Mesendoderm (in vitro differentiated cells): ENCODE measurements at regions not wholly inside any gene's neighbourhood (a gene's known extent, or its start where the extent isn't known, plus 50 kb on each side); places are given as distances from the start of the nearest gene placed in this dataset.
A peak's percentile ranks its signal among the peaks of the same experiment; 100 is the strongest.

ENCODE experiments used
- DNase-seq: peaks from one replicate; pipeline ENCODE4 v3.0.0; 2013
- H2AK5ac ChIP-seq: 2 replicates; pipeline ENCODE4 v1.6.1; 2013; ENCODE audit warnings: low read length, inconsistent platforms
- H2BK120ac ChIP-seq: 2 replicates; pipeline ENCODE4 v1.6.1; 2013; ENCODE audit warnings: low read depth, mild to moderate bottlenecking, low read length, moderate library complexity, mixed read lengths
- H2BK15ac ChIP-seq: replicated peaks from 2 replicates; pipeline ENCODE4 v1.6.1; 2013; ENCODE audit warnings: low read depth, mild to moderate bottlenecking, moderate library complexity
- H2BK5ac ChIP-seq: 2 replicates; pipeline ENCODE4 v1.6.1; 2013; ENCODE audit warnings: low read length, inconsistent platforms
- H3K18ac ChIP-seq: 2 replicates; pipeline ENCODE4 v1.6.1; 2013; ENCODE audit warnings: mild to moderate bottlenecking, low read length, mixed read lengths
- H3K23ac ChIP-seq: one replicate; pipeline ENCODE4 v1.6.1; 2013; ENCODE audit warnings: low read length
- H3K27ac ChIP-seq: 2 replicates; pipeline ENCODE4 v1.5.1; 2013; ENCODE audit warnings: low read depth, mild to moderate bottlenecking, inconsistent platforms, low read length, moderate library complexity
- H3K27me3 ChIP-seq: 2 replicates; pipeline ENCODE4 v1.6.1; 2013; ENCODE audit warnings: low read length, control low read depth, mild to moderate bottlenecking, inconsistent platforms; ENCODE audit not compliant: insufficient read depth, poor library complexity
- H3K36me3 ChIP-seq: 2 replicates; pipeline ENCODE4 v1.6.1; 2013; ENCODE audit warnings: low read length, inconsistent platforms; ENCODE audit not compliant: control insufficient read depth, insufficient read depth
- H3K4ac ChIP-seq: one replicate; pipeline ENCODE4 v1.6.1; 2013; ENCODE audit warnings: low read depth, mild to moderate bottlenecking, low read length, moderate library complexity
- H3K4me1 ChIP-seq: 2 replicates; pipeline ENCODE4 v1.6.1; 2013; ENCODE audit warnings: low read depth, low read length, inconsistent platforms; ENCODE audit not compliant: control insufficient read depth
- H3K4me2 ChIP-seq: 2 replicates; pipeline ENCODE4 v1.6.1; 2013; ENCODE audit warnings: low read length
- H3K4me3 ChIP-seq: 2 replicates; pipeline ENCODE4 v1.5.1; 2013; ENCODE audit warnings: mild to moderate bottlenecking, low read length
- H3K56ac ChIP-seq: one replicate; pipeline ENCODE4 v1.6.1; 2013; ENCODE audit warnings: low read length
- H3K79me1 ChIP-seq: 2 replicates; pipeline ENCODE4 v1.6.1; 2013; ENCODE audit warnings: low read length, inconsistent platforms
- H3K79me2 ChIP-seq: 2 replicates; pipeline ENCODE4 v1.6.1; 2013; ENCODE audit warnings: mild to moderate bottlenecking, low read length; ENCODE audit not compliant: control insufficient read depth, insufficient read depth
- H3K9ac ChIP-seq: 2 replicates; pipeline ENCODE4 v1.6.1; 2013; ENCODE audit warnings: low read length, inconsistent platforms
- H4K5ac ChIP-seq: one replicate; pipeline ENCODE4 v1.6.1; 2013; ENCODE audit warnings: low read length
- H4K8ac ChIP-seq: one replicate; pipeline ENCODE4 v1.6.1; 2013; ENCODE audit warnings: low read depth, mild to moderate bottlenecking, control low read depth, low read length, moderate library complexity
- WGBS: extraction: QIAGEN DNeasy Blood & Tissue Kit; methylation state at CpG from one replicate; pipeline ENCODE4 v1.1.7; 2013; ENCODE audit warnings: low lambda C conversion rate, missing lambda C conversion rate; ENCODE audit not compliant: insufficient coverage; ENCODE audit errors: extremely low coverage; 5-methylcytosine and 5-hydroxymethylcytosine counted together

GRCh38 chr18:53657257-53657656 is 567.2 kb downstream of the MBD2 start:
- Histone ChIP-seq H3K79me1 (no peaks in the 10 kb centered on the region), H3K4ac (no peak overlapping the region), H3K56ac (no peak overlapping the region), H3K23ac (no peak overlapping the region), H3K79me2 (no peaks in the 10 kb centered on the region), H3K27me3 (no peaks in the 10 kb centered on the region), H3K4me2 (no peak overlapping the region), H2BK120ac (no peak overlapping the region), H3K36me3 (no peaks in the 10 kb centered on the region), H2BK5ac (no peak overlapping the region), H3K4me3 (no peak overlapping the region), H2AK5ac (no peak overlapping the region), H3K9ac (no peak overlapping the region), H3K4me1 (no peaks in the 10 kb centered on the region), H4K5ac (no peak overlapping the region), H2BK15ac (no peak overlapping the region), H3K27ac (no peak overlapping the region), H3K18ac (no peak overlapping the region), H4K8ac (no peak overlapping the region)
- DNase-seq = no peak
- WGBS = no CpG with 5 or more reads among the region's 2 CpGs

- Histone ChIP-seq H3K18ac (no peak overlapping the region), H3K4ac (no peak overlapping the region)
- WGBS = no CpG with 5 or more reads among the region's 3 CpGs
Measured at GRCh38 chr18:53649621-53650020, 574.8 kb downstream of the MBD2 start.

DNA sequence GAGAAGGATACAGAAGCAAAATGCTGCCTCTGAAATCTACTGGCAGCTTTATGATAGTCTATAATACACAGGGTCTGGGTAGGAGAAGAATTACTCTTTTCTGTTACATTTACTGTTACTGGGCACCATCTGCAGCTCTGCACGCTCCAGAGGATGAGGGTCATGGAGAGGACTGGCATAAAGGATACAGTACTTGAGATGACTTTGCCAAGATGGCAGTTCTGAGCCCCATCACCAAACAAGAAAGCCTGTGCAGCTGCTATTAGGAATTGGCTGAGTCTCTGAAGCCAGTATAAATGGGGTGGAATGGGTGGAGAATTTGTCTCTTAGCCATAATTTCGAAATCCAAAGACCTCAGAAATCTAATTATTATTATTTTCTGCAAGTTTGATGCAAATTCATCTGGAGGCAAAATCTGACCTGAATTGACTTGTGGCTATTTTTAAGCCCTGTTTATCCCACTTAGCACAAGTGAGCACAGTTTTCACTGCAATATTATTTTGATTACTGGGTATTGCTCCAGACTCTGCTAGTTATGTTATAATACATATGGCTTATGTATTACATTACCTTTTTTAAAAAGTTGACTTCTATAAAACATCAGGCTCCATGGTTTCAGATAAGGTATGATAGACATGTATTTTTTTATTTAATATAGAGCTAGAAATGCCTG is 579.5 kb downstream of the MBD2 start:
- no peak overlapping the region for H3K4me2 ChIP-seq
- no peak overlapping the region for H2BK15ac ChIP-seq
- no peaks in the 10 kb centered on the region for H3K27me3 ChIP-seq
- no peaks in the 10 kb centered on the region for H3K4me1 ChIP-seq
- H3K79me1 ChIP-seq = no peaks in the 10 kb centered on the region
- H2BK120ac ChIP-seq = no peak overlapping the region
- H3K4me3 ChIP-seq = no peak overlapping the region
- H3K27ac ChIP-seq = no peak overlapping the region
- peak overlapping the region; percentile 55 for H3K4ac ChIP-seq
- no peak overlapping the region for H3K56ac ChIP-seq
- H3K18ac ChIP-seq = no peak overlapping the region
- H3K79me2 ChIP-seq = no peaks in the 10 kb centered on the region
- H3K23ac ChIP-seq = no peak overlapping the region
- no CpG with 5 or more reads among the region's 2 CpGs for WGBS
- no peak overlapping the region for H4K5ac ChIP-seq
- no peak for DNase-seq
- no peak overlapping the region for H2AK5ac ChIP-seq
- no peaks in the 10 kb centered on the region for H3K36me3 ChIP-seq
- no peak overlapping the region for H3K9ac ChIP-seq
- no peak overlapping the region for H2BK5ac ChIP-seq
- H4K8ac ChIP-seq = no peak overlapping the region

More at GRCh38 chr18:53649621-53650020, 574.8 kb downstream of the MBD2 start:
- H2BK120ac ChIP-seq = no peak overlapping the region
- H3K4me1 ChIP-seq = no peaks in the 10 kb centered on the region
- DNase-seq = peak; percentile 88
- no peak overlapping the region for H2BK5ac ChIP-seq
- H3K27ac ChIP-seq = no peak overlapping the region
- H3K4me3 ChIP-seq = no peak overlapping the region
- no peak overlapping the region for H3K9ac ChIP-seq
- H4K8ac ChIP-seq = no peak overlapping the region
- H3K4me2 ChIP-seq = no peak overlapping the region
- no peak overlapping the region for H3K56ac ChIP-seq
- H3K79me2 ChIP-seq = no peaks in the 10 kb centered on the region
- no peak overlapping the region for H2BK15ac ChIP-seq
- no peak overlapping the region for H2AK5ac ChIP-seq
- no peaks in the 10 kb centered on the region for H3K27me3 ChIP-seq
- H3K23ac ChIP-seq = no peak overlapping the region
- no peaks in the 10 kb centered on the region for H3K79me1 ChIP-seq
- no peaks in the 10 kb centered on the region for H3K36me3 ChIP-seq
- no peak overlapping the region for H4K5ac ChIP-seq

- no peak overlapping the region for H2BK5ac ChIP-seq
- H2AK5ac ChIP-seq = no peak overlapping the region
- no peak overlapping the region for H3K27ac ChIP-seq
- no peak overlapping the region for H4K5ac ChIP-seq
- H3K23ac ChIP-seq = no peak overlapping the region
- no peaks in the 10 kb centered on the region for H3K36me3 ChIP-seq
- peak; percentile 31 for DNase-seq
- no peaks in the 10 kb centered on the region for H3K4me1 ChIP-seq
- H3K56ac ChIP-seq = no peak overlapping the region
- H3K9ac ChIP-seq = no peak overlapping the region
- H3K18ac ChIP-seq = no peak overlapping the region
- no peak overlapping the region for H3K4me2 ChIP-seq
- no peaks in the 10 kb centered on the region for H3K27me3 ChIP-seq
- no peak overlapping the region for H3K4me3 ChIP-seq
- H3K79me2 ChIP-seq = no peaks in the 10 kb centered on the region
- H2BK120ac ChIP-seq = no peak overlapping the region
- H2BK15ac ChIP-seq = no peak overlapping the region
- H4K8ac ChIP-seq = no peak overlapping the region
- no peak overlapping the region for H3K4ac ChIP-seq
- no peaks in the 10 kb centered on the region for H3K79me1 ChIP-seq
Measured at GRCh38 chr18:53639687-53640086, 584.8 kb downstream of the MBD2 start.

DNA sequence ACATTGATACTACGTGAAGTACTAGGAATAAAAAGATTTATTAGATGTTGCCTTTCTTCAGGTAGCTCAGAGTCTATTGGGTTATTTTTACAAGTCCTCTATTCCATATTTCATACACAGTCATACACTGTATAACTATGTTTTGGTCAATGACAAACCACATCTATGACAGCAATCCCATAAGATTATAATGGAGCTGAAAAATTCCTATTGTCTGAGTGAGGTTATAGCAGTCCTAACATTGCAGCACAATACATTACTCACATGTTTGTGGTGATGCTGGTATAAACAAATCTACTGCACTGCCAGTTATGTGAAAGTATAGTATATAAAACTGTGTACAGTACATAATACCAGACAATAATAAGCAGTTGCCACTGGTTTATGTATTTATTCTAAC is 595.1 kb downstream of the MBD2 start:
- no peaks in the 10 kb centered on the region for H3K79me1 ChIP-seq
- no peak overlapping the region for H2BK120ac ChIP-seq
- H3K56ac ChIP-seq = no peak overlapping the region
- H3K4me3 ChIP-seq = no peak overlapping the region
- no peaks in the 10 kb centered on the region for H3K4me1 ChIP-seq
- no peak overlapping the region for H3K23ac ChIP-seq
- no peaks in the 10 kb centered on the region for H3K36me3 ChIP-seq
- no peak overlapping the region for H2AK5ac ChIP-seq
- no peak for DNase-seq
- no peaks in the 10 kb centered on the region for H3K27me3 ChIP-seq
- WGBS = no CpG with 5 or more reads among the region's 1 CpG
- H4K5ac ChIP-seq = no peak overlapping the region
- no peak overlapping the region for H3K9ac ChIP-seq
- H3K79me2 ChIP-seq = no peaks in the 10 kb centered on the region
- H2BK5ac ChIP-seq = no peak overlapping the region
- H3K4ac ChIP-seq = no peak overlapping the region
- H2BK15ac ChIP-seq = no peak overlapping the region
- H3K18ac ChIP-seq = no peak overlapping the region
- H4K8ac ChIP-seq = no peak overlapping the region
- H3K27ac ChIP-seq = no peak overlapping the region
- H3K4me2 ChIP-seq = no peak overlapping the region

DNA sequence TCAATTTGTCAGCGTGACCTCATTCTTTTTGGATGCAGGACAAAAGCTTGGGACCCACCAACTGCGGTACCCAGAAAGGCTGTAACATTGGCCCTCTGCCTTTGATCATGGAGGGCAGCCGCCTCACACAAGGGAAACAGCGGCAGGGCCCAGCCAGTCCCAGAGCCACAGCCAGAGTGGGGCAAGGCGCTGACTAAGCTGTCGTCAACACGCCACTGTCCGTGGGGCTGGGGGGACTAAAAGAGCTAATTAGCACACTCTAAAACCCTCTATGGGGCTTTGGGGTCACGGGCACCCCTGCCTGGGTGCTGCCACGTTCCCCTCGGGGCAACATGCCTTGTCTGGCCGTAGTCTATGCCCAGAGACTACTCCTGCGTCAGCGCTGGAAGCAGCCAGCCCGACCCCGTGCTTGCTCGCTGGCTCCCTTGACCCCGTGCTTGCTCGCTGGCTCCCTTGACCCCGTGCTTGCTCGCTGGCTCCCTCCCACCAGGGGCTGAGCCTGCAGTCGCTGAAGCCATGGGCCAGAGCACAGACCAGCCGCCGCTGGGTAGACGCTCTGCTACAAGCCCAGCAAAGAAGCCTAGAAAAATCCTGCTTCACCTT is 598.4 kb downstream of the MBD2 start:
- no peak for DNase-seq
- H2AK5ac ChIP-seq = no peak overlapping the region
- H3K4me2 ChIP-seq = no peak overlapping the region
- no peaks in the 10 kb centered on the region for H3K36me3 ChIP-seq
- H2BK5ac ChIP-seq = no peak overlapping the region
- H3K79me2 ChIP-seq = no peaks in the 10 kb centered on the region
- no peak overlapping the region for H2BK15ac ChIP-seq
- no peaks in the 10 kb centered on the region for H3K79me1 ChIP-seq
- no peak overlapping the region for H3K56ac ChIP-seq
- H4K5ac ChIP-seq = no peak overlapping the region
- H2BK120ac ChIP-seq = no peak overlapping the region
- H3K4me1 ChIP-seq = no peaks in the 10 kb centered on the region
- H3K4ac ChIP-seq = no peak overlapping the region
- H3K4me3 ChIP-seq = no peak overlapping the region
- H3K9ac ChIP-seq = no peak overlapping the region
- no peak overlapping the region for H3K27ac ChIP-seq
- H3K27me3 ChIP-seq = no peaks in the 10 kb centered on the region
- no CpG with 5 or more reads among the region's 25 CpGs for WGBS
- no peak overlapping the region for H3K23ac ChIP-seq
- no peak overlapping the region for H4K8ac ChIP-seq
- no peak overlapping the region for H3K18ac ChIP-seq
